ENCODE measurements at regions not wholly inside any gene's neighbourhood (a gene's known extent, or its start where the extent isn't known, plus 50 kb on each side); places are given as distances from the start of the nearest gene placed in this dataset.
A peak's percentile ranks its signal among the peaks of the same experiment; 100 is the strongest.
"Not testable (repeated sequence)": the region's sequence is repeated elsewhere in the genome, so short reads cannot be mapped to it uniquely, and the experiment has no call there.

GRCh38 chr12:127048525-127048924 is 1218.4 kb upstream of the TMEM132C start:
- H3K4me1 Mint-ChIP-seq, H3K27me3 Mint-ChIP-seq, H3K36me3 Mint-ChIP-seq, H3K4me3 Mint-ChIP-seq, H3K9me3 Mint-ChIP-seq: not testable (repeated sequence)
- peak overlapping the region in 1 of 3 donors; percentile 43 for H3K27ac Mint-ChIP-seq

DNA sequence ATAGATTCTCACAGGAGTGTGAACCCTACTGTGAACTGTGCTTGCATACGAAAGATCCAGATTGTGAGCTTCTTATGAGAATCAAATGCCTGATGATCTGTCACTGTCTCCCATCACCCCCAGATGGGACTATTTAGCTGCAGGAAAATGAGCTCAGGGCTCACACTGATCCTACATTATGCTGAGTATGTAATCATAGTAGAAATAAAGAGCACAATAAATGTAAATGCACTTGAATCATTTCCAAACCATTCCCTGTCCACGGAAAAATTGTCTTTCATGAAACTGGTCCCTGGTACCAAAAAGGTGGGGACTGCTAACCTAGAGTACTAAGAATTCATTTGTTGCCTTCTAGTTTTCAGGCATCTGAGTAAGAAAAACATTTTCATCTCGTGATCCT is 1215.8 kb upstream of the TMEM132C start:
- peaks cover 2% of the 10 kb centered on the region for H3K36me3 Mint-ChIP-seq
- H3K27ac Mint-ChIP-seq, result no peak overlapping the region
- no peaks in the 10 kb centered on the region for H3K4me1 Mint-ChIP-seq
- no peaks in the 10 kb centered on the region for H3K27me3 Mint-ChIP-seq
- H3K9me3 Mint-ChIP-seq, result peaks cover 0 to 4% (median 2%) of the 10 kb centered on the region in 3 donors
- H3K4me3 Mint-ChIP-seq, result no peak overlapping the region

GRCh38 chr12:127052511-127053232 is 1214.3 kb upstream of the TMEM132C start:
- H3K9me3 Mint-ChIP-seq, result peaks cover 0 to 8% (median 2%) of the 10 kb centered on the region in 3 donors
- H3K27ac Mint-ChIP-seq, result no peak overlapping the region
- H3K36me3 Mint-ChIP-seq, result peaks cover 2% of the 10 kb centered on the region
- H3K4me3 Mint-ChIP-seq, result no peak overlapping the region
- H3K27me3 Mint-ChIP-seq, result no peaks in the 10 kb centered on the region
- H3K4me1 Mint-ChIP-seq, result no peaks in the 10 kb centered on the region

GRCh38 chr12:127054531-127054930 is 1212.4 kb upstream of the TMEM132C start:
- Mint-ChIP-seq H3K27me3 (no peaks in the 10 kb centered on the region), H3K27ac (no peak overlapping the region), H3K4me1 (no peaks in the 10 kb centered on the region), H3K4me3 (no peak overlapping the region), H3K9me3 (peaks cover 0 to 8% (median 0%) of the 10 kb centered on the region in 3 donors), H3K36me3 (no peaks in the 10 kb centered on the region)

- Mint-ChIP-seq H3K4me3 (peak overlapping the region in 1 of 4 donors; percentile 78), H3K9me3 (peaks cover 0 to 4% (median 0%) of the 10 kb centered on the region in 3 donors), H3K36me3 (no peaks in the 10 kb centered on the region), H3K27me3 (peaks cover 5% of the 10 kb centered on the region), H3K4me1 (peaks cover 0 to 1% (median 0%) of the 10 kb centered on the region in 3 donors), H3K27ac (no peak overlapping the region)
Observed at GRCh38 chr12:127060310-127060847, 1206.6 kb upstream of the TMEM132C start.

- Mint-ChIP-seq H3K4me3 (no peak overlapping the region), H3K27ac (no peak overlapping the region), H3K36me3 (no peaks in the 10 kb centered on the region), H3K27me3 (peaks cover 5% of the 10 kb centered on the region), H3K4me1 (peaks cover 0 to 1% (median 0%) of the 10 kb centered on the region in 3 donors), H3K9me3 (peaks cover 0 to 4% (median 0%) of the 10 kb centered on the region in 3 donors)
Observed at GRCh38 chr12:127060933-127061332, 1206.0 kb upstream of the TMEM132C start.

DNA sequence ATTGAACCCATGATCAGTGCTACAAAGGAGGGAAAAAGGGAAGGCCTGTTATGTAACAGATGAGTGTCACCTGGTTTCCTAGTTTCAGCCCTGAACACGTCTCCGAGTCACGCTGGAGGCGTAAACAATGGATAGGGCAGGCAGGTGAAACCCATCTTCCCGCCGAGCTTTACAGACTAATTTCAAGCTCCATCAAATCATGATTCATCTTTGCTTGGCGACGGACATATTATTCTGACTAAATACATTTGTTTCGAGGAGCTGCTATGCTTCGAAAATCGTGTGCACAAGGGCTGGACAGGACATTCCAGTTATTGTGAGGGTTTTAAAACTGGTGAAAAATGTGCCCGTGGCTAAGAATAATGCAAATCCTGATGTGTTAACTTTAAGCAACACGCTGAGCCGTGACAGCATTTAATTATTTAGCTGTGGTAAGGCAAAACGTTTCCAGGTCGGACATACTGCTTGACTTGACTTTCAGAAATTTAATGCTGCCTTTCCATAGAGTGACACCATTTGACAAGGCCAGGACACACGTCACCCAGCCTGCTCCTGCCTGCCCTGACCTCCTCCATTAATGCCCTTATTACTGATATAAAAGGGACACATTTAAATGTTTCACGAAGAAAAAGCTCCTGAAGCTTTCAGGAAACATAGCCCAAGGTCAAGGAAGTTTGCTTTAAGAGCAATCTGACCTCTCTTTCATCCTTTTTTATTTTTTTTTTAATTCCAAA is 1203.5 kb upstream of the TMEM132C start:
- no peak overlapping the region for H3K27ac Mint-ChIP-seq
- H3K4me3 Mint-ChIP-seq, result no peak overlapping the region
- no peaks in the 10 kb centered on the region for H3K9me3 Mint-ChIP-seq
- no peaks in the 10 kb centered on the region for H3K36me3 Mint-ChIP-seq
- peaks cover 5% of the 10 kb centered on the region for H3K27me3 Mint-ChIP-seq
- peaks cover 0 to 1% (median 0%) of the 10 kb centered on the region in 3 donors for H3K4me1 Mint-ChIP-seq

DNA sequence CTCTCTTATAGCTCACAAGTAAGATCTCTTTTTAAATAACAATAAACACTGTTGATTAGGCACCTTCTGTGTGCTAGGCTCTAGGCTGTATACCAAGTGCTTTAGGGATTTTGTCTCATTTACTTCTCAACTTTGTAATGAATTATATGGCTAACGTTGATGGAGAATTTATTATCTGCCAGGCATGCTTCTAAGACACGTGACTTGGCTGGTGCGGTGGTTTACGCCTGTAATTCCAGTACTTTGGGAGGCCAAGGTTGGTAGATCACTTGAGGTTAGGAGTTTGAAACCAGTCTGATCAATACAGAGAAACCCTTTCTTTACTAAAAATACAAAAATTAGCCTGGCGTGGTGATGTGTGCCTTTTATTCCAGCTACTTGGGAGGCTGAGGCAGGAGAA is 1202.8 kb upstream of the TMEM132C start:
- peaks cover 5% of the 10 kb centered on the region for H3K27me3 Mint-ChIP-seq
- H3K27ac Mint-ChIP-seq, result no peak overlapping the region
- H3K4me3 Mint-ChIP-seq, result no peak overlapping the region
- H3K9me3 Mint-ChIP-seq, result no peaks in the 10 kb centered on the region
- H3K4me1 Mint-ChIP-seq, result peaks cover 0 to 1% (median 0%) of the 10 kb centered on the region in 3 donors
- no peaks in the 10 kb centered on the region for H3K36me3 Mint-ChIP-seq

DNA sequence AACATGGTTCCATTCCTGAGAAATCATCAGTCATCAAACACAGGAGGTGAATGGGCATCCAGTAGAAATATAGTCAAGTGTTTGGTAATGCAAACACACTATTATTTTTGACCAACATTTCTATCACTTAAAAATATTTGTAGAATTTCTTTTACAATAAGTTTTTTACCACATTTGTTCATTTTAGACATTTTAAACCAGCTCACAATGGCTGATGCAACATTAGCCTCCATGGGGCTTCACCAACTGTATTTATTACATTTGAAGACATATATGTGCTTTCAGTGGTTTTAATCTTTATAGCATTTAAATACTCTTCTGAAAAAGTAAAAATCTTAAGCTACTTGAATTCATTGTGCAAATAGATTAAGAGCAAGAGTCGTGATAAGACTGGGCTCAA is 1201.4 kb upstream of the TMEM132C start:
- Mint-ChIP-seq H3K4me3 (no peak overlapping the region), H3K36me3 (no peaks in the 10 kb centered on the region), H3K9me3 (no peaks in the 10 kb centered on the region), H3K4me1 (no peaks in the 10 kb centered on the region), H3K27me3 (peaks cover 1% of the 10 kb centered on the region), H3K27ac (no peak overlapping the region)

- no peaks in the 10 kb centered on the region for H3K9me3 Mint-ChIP-seq
- H3K27me3 Mint-ChIP-seq, result no peaks in the 10 kb centered on the region
- H3K27ac Mint-ChIP-seq, result no peak overlapping the region
- H3K4me1 Mint-ChIP-seq, result no peaks in the 10 kb centered on the region
- H3K4me3 Mint-ChIP-seq, result no peak overlapping the region
- H3K36me3 Mint-ChIP-seq, result no peaks in the 10 kb centered on the region
Observed at GRCh38 chr12:127070515-127071157, 1196.3 kb upstream of the TMEM132C start.

DNA sequence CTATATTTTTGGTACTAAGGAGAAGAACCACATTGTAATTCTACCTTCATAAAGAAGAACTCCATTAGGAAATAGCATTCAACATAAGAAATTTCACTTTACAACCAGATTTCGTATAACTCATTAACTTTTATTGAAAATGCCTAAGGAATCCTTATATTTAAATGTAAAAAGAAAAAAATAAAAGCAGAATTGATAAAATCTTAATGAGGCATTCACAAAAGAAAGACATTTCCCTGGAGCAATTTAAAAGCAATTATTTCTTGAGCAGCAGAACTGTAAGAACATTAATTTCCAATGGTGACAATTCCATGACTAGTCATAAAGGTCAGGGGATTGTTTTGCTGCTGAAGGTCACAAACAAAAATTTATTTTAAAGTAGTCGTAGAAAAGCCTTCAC is 1192.8 kb upstream of the TMEM132C start:
- Mint-ChIP-seq H3K9me3 (no peaks in the 10 kb centered on the region), H3K27ac (no peak overlapping the region), H3K36me3 (no peaks in the 10 kb centered on the region), H3K4me3 (no peak overlapping the region), H3K4me1 (peaks cover 0 to 2% (median 0%) of the 10 kb centered on the region in 3 donors), H3K27me3 (no peaks in the 10 kb centered on the region)

- Mint-ChIP-seq H3K27ac (no peak overlapping the region), H3K9me3 (no peaks in the 10 kb centered on the region), H3K27me3 (no peaks in the 10 kb centered on the region), H3K4me1 (peaks cover 0 to 2% (median 0%) of the 10 kb centered on the region in 3 donors), H3K36me3 (no peaks in the 10 kb centered on the region), H3K4me3 (no peak overlapping the region)
Observed at GRCh38 chr12:127075981-127076380, 1191.0 kb upstream of the TMEM132C start.

DNA sequence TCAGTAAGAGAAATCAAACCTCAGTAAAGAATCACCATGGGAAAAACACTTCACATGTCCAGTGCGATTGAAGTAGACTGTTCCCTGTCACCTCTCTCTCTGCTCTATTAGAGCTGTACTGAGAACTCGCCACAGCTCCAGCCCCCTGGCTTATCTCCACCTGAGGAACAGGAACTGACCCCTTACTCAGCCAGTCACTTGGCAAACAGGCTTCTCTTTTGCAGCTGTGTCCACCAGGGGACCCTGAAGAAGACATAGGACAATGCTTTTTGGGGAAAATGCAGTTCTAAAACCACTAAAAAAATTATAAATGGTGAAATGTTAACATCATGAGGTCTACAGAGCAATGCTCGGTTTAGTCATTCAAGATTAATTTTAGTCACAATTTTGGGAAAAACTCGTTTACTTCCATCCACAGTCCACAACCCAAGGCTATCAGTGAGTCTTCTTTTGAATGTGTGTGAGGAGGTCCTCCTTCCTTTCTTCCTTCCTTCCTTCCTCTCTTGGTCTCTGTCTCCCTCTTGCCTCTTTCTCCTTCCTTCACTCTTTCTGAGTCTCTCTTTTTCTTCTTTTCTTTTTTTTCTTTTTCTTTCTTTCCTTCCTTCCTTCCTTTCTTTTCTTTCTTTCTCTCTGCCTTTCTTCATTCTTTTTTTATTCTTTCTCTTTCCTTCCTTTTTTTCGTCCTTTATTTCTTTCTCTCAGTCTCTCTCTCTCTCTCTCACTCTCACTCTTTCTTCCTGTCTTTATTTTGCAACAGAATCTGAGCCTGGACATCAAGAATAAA is 1189.5 kb upstream of the TMEM132C start:
- no peak overlapping the region for H3K4me3 Mint-ChIP-seq
- H3K27ac Mint-ChIP-seq, result no peak overlapping the region
- H3K4me1 Mint-ChIP-seq, result peaks cover 0 to 2% (median 0%) of the 10 kb centered on the region in 3 donors
- H3K36me3 Mint-ChIP-seq, result no peaks in the 10 kb centered on the region
- peaks cover 0 to 2% (median 0%) of the 10 kb centered on the region in 3 donors for H3K9me3 Mint-ChIP-seq
- no peaks in the 10 kb centered on the region for H3K27me3 Mint-ChIP-seq

GRCh38 chr12:127078577-127079350 is 1188.2 kb upstream of the TMEM132C start:
- H3K4me3 Mint-ChIP-seq, result no peak overlapping the region
- no peaks in the 10 kb centered on the region for H3K27me3 Mint-ChIP-seq

More at GRCh38 chr12:127078577-127079350, 1188.2 kb upstream of the TMEM132C start:
- Mint-ChIP-seq H3K27ac (no peak overlapping the region), H3K36me3 (no peaks in the 10 kb centered on the region), H3K9me3 (peaks cover 0 to 2% (median 0%) of the 10 kb centered on the region in 3 donors), H3K4me1 (peaks cover 0 to 4% (median 2%) of the 10 kb centered on the region in 3 donors)

Measured in IgD-negative memory B cell (primary cell).